ENCODE measurements at regions not wholly inside any gene's neighbourhood (a gene's known extent, or its start where the extent isn't known, plus 50 kb on each side); places are given as distances from the start of the nearest gene placed in this dataset.
"Not testable (repeated sequence)": the region's sequence is repeated elsewhere in the genome, so short reads cannot be mapped to it uniquely, and the experiment has no call there.

DNA sequence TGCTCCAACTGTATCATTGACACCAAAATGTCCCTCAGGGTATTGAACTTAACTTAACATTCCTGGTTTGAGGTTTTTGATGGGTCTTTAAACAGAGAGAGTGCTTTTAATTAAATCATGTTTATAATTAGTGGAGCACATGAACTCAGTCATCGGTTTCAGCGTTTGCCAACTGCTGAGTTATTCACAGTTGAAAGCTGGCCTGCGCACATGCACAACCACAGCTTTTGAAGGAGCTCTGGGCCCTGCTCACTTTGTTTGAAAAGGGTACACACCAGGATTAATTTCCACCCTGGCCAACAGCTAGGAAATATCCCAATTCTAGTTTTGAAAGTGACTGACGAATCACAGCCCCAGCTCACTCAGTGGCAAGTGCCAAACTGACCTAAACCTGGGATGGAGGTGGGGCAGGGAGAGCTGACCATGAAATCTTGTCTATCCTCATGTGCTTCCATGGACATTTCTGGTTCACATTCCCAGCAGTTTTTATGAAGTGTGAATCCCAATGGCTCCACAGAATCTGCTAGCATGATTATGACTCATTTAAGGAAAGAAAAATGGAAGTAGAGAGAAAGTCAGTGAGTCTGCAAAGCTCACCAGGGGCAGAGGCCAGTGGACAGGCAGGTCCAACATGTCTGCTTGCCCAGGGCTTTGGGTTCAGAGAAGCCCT, 247.8 kb downstream of the FNDC1 start:
- TF ChIP-seq, protein P1, sequence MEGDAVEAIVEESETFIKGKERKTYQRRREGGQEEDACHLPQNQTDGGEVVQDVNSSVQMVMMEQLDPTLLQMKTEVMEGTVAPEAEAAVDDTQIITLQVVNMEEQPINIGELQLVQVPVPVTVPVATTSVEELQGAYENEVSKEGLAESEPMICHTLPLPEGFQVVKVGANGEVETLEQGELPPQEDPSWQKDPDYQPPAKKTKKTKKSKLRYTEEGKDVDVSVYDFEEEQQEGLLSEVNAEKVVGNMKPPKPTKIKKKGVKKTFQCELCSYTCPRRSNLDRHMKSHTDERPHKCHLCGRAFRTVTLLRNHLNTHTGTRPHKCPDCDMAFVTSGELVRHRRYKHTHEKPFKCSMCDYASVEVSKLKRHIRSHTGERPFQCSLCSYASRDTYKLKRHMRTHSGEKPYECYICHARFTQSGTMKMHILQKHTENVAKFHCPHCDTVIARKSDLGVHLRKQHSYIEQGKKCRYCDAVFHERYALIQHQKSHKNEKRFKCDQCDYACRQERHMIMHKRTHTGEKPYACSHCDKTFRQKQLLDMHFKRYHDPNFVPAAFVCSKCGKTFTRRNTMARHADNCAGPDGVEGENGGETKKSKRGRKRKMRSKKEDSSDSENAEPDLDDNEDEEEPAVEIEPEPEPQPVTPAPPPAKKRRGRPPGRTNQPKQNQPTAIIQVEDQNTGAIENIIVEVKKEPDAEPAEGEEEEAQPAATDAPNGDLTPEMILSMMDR (IDR thresholded peaks at IDR 0.05) = no peak
- no peak for TF ChIP-seq POLR2A (IDR thresholded peaks at IDR 0.05)
- no peak for TF ChIP-seq EP300 (IDR thresholded peaks at IDR 0.05)
- no peak for TF ChIP-seq POLR2AphosphoS5 (IDR thresholded peaks at IDR 0.05)
- 86 to 92% methylated on average over 4 of the region's 4 CpGs for WGBS, 2 donors
- Histone ChIP-seq H3K4me1 (no peaks in the 10 kb centered on the region), H3K4me3 (no peak overlapping the region), H3K27ac (no peak overlapping the region), H3K9me3 (peaks cover 0 to 21% (median 10%) of the 10 kb centered on the region in 4 donors), H3K27me3 (no peaks in the 10 kb centered on the region), H3K36me3 (no peaks in the 10 kb centered on the region)
- no peak for ATAC-seq (ENCODE audit: low FRiP score in 2 of 2)
- no peak for DNase-seq

DNA sequence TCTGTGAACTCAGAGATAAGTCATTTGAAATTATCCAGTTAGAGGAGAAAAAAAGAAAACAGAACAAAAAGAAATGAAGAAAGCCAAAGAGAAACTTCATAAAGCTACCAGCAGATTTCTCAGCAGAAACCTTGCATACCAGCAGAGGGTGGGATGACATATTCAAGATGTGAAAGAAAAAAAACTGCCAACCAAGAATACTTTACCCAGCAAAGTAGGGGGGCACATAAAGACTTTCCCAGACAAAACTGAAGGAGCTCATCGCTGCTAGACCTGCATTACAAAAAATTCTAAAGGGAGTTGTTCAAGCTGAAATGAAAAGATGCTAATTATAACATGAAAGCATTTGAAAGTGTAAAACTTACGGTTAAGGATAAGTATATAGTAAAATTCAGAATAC, 246.3 kb downstream of the FNDC1 start:
- DNase-seq (no peak), ATAC-seq (ENCODE audit: low FRiP score in 2 of 2) (no peak)
- Histone ChIP-seq H3K9me3 (peaks cover 0 to 21% (median 10%) of the 10 kb centered on the region in 4 donors), H3K4me1 (no peaks in the 10 kb centered on the region), H3K27me3 (no peaks in the 10 kb centered on the region), H3K36me3 (no peaks in the 10 kb centered on the region), H3K27ac (no peak overlapping the region), H3K4me3 (no peak overlapping the region)
- TF ChIP-seq EP300 (IDR thresholded peaks at IDR 0.05) (no peak), POLR2AphosphoS5 (IDR thresholded peaks at IDR 0.05) (no peak), POLR2A (IDR thresholded peaks at IDR 0.05) (no peak)
- TF ChIP-seq, protein P1 (IDR thresholded peaks at IDR 0.05) = no peak
- WGBS, 2 donors = 67 to 81% methylated on average over 2 of the region's 2 CpGs

DNA sequence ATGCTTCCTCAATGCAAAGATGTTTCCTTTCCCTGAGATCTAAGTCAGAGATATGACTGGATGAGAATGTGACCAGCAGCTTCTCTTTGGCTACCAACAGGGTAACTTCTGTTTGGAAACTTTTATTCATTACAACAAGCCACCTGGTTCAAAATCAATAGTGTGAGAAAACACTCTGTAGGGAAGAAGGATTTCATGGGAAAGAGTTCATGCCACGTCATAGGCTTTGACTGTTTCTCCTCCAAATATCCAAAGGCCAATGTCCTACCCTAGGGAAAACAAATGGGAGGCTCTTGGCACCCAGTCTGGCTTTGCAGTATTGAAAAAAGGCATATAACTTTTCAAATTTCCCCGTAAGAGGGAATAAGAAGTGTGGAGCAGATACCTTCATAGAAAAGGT, 245.5 kb downstream of the FNDC1 start:
- Histone ChIP-seq H3K9me3 (peaks cover 0 to 21% (median 10%) of the 10 kb centered on the region in 4 donors), H3K4me1 (no peaks in the 10 kb centered on the region), H3K4me3 (no peak overlapping the region), H3K27ac (no peak overlapping the region), H3K36me3 (no peaks in the 10 kb centered on the region), H3K27me3 (no peaks in the 10 kb centered on the region)
- ATAC-seq (ENCODE audit: low FRiP score in 2 of 2) = no peak
- TF ChIP-seq POLR2AphosphoS5 (IDR thresholded peaks at IDR 0.05) (no peak), POLR2A (IDR thresholded peaks at IDR 0.05) (no peak), EP300 (IDR thresholded peaks at IDR 0.05) (no peak)
- TF ChIP-seq, protein P1 (IDR thresholded peaks at IDR 0.05) = no peak
- no peak for DNase-seq
- WGBS, 2 donors = 74 to 78% methylated on average over 2 of the region's 2 CpGs

DNA sequence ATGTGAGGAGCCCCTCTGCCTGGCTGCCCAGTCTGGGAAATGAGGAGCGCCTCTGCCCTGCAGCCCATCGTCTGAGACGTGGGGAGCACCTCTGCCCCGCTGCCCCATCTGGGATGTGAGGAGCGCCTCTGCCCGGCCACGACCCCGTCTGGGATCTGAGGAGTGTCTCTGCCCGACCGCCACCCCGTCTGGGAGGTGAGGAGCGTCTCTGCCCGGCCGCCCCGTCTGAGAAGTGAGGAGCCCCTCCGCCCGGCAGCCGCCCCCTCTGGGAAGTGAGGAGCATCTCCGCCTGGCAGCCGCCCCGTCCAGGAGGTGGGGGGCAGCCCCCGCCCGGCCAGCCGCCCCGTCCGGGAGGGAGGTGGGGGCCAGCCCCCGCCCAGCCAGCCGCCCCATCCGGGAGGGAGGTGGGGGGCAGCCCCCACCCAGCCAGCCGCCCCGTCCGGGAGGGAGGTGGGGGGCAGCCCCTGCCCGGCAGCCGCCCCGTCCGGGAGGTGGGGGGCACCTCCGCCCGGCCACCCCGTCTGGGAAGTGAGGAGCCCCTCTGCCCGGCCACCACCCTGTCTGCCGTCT, 238.1 kb downstream of the FNDC1 start:
- WGBS, 2 donors = 96% methylated on average over 4 to 16 of the region's 41 CpGs
- peak in 1 of 2 donors; percentile 61 for DNase-seq
- ATAC-seq (ENCODE audit: low FRiP score in 2 of 2) = not testable (repeated sequence)

DNA sequence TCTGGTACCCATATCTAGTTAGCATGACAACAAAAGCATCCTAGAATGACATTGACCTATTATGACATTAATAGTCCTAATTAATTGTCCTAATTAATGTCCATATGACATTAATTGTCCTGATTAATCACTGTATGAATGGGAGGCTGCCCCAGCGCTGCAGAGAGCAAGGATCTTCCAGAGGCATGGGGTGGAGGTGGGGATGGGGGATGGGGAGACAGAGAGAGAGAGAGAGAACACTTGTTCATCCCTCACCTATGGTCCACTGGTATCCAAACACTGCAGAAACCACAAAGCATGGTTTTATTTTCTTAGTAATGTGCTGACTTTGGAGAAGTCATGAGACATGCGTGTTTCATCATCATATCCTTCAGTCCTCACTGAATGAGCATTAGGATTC, 235.1 kb downstream of the FNDC1 start:
- no peak for TF ChIP-seq POLR2A (IDR thresholded peaks at IDR 0.05)
- no peak for TF ChIP-seq EP300 (IDR thresholded peaks at IDR 0.05)
- TF ChIP-seq, protein P1 (IDR thresholded peaks at IDR 0.05) = no peak
- no peak for TF ChIP-seq POLR2AphosphoS5 (IDR thresholded peaks at IDR 0.05)
- Histone ChIP-seq H3K9me3 (peaks cover 0 to 4% (median 0%) of the 10 kb centered on the region in 4 donors), H3K27me3 (no peaks in the 10 kb centered on the region), H3K4me1 (no peaks in the 10 kb centered on the region), H3K27ac (no peak overlapping the region), H3K36me3 (no peaks in the 10 kb centered on the region), H3K4me3 (no peak overlapping the region)
- ATAC-seq (ENCODE audit: low FRiP score in 2 of 2) = no peak
- WGBS, 2 donors = 72 to 80% methylated on average over 2 of the region's 2 CpGs
- DNase-seq = no peak

More for the DNA sequence above, 238.1 kb downstream of the FNDC1 start:
- not testable (repeated sequence) for H3K9me3 ChIP-seq, H3K4me3 ChIP-seq, H3K36me3 ChIP-seq, H3K4me1 ChIP-seq, H3K27me3 ChIP-seq, H3K27ac ChIP-seq

Data from upper lobe of left lung (tissue), 6 donors.